ENCODE measurements at regions not wholly inside any gene's neighbourhood (a gene's known extent, or its start where the extent isn't known, plus 50 kb on each side); places are given as distances from the start of the nearest gene placed in this dataset.

GRCh38 chr5:145104106-145104505, 731.0 kb downstream of the PRELID2 start:
- TF ChIP-seq SIN3A (IDR thresholded peaks at IDR 0.05; ENCODE audit: borderline replicate concordance, insufficient read depth, low read length) (no peak), POLR2AphosphoS5 (IDR thresholded peaks at IDR 0.05; ENCODE audit: low read depth, low read length) (no peak)
